Left kidney (tissue), 1 donor: ENCODE measurements at regions not wholly inside any gene's neighbourhood (a gene's known extent, or its start where the extent isn't known, plus 50 kb on each side); places are given as distances from the start of the nearest gene placed in this dataset.

Experiments used
- DNase-seq: peaks from one replicate; pipeline ENCODE4 v3.0.0-alpha.2; 2013

- DNase-seq, result no peak
Observed at GRCh38 chr10:36630267-36630666, 495.1 kb upstream of the ANKRD30A start.

- no peak for DNase-seq
Observed at GRCh38 chr10:36629476-36629875, 495.9 kb upstream of the ANKRD30A start.

GRCh38 chr10:36624551-36625100 is 500.8 kb upstream of the ANKRD30A start:
- peak; percentile 24 for DNase-seq

GRCh38 chr10:36621346-36621745 is 504.1 kb upstream of the ANKRD30A start:
- no peak for DNase-seq

GRCh38 chr10:36612436-36612835 is 513.0 kb upstream of the ANKRD30A start:
- DNase-seq, result no peak

GRCh38 chr10:36608866-36609265 is 516.5 kb upstream of the ANKRD30A start:
- DNase-seq, result no peak

- no peak for DNase-seq
Observed at GRCh38 chr10:36608251-36608650, 517.1 kb upstream of the ANKRD30A start.

GRCh38 chr10:36606234-36606839 is 519.1 kb upstream of the ANKRD30A start:
- no peak for DNase-seq

- no peak for DNase-seq
Observed at GRCh38 chr10:36604316-36604715, 521.1 kb upstream of the ANKRD30A start.

GRCh38 chr10:36603688-36604087 is 521.7 kb upstream of the ANKRD30A start:
- DNase-seq, result no peak

GRCh38 chr10:36602374-36602773 is 523.0 kb upstream of the ANKRD30A start:
- DNase-seq, result no peak

GRCh38 chr10:36597756-36598320 is 527.6 kb upstream of the ANKRD30A start:
- no peak for DNase-seq

GRCh38 chr10:36592964-36593363 is 532.4 kb upstream of the ANKRD30A start:
- no peak for DNase-seq

GRCh38 chr10:36591436-36591835 is 534.0 kb upstream of the ANKRD30A start:
- no peak for DNase-seq

GRCh38 chr10:36583690-36584089 is 541.7 kb upstream of the ANKRD30A start:
- no peak for DNase-seq

- no peak for DNase-seq
Observed at GRCh38 chr10:36581237-36581636, 544.2 kb upstream of the ANKRD30A start.

GRCh38 chr10:36578306-36578705 is 547.1 kb upstream of the ANKRD30A start:
- no peak for DNase-seq

- no peak for DNase-seq
Observed at GRCh38 chr10:36577126-36577525, 548.3 kb upstream of the ANKRD30A start.

GRCh38 chr10:36574207-36574606 is 551.2 kb upstream of the ANKRD30A start:
- no peak for DNase-seq

- no peak for DNase-seq
Observed at GRCh38 chr10:36573246-36573645, 552.2 kb upstream of the ANKRD30A start.

GRCh38 chr10:36564433-36564832 is 561.0 kb upstream of the ANKRD30A start:
- no peak for DNase-seq

- DNase-seq, result no peak
Observed at GRCh38 chr10:36559412-36560400, 565.7 kb upstream of the ANKRD30A start.

GRCh38 chr10:36556468-36556867 is 568.9 kb upstream of the ANKRD30A start:
- DNase-seq, result no peak
